ENCODE measurements at regions not wholly inside any gene's neighbourhood (a gene's known extent, or its start where the extent isn't known, plus 50 kb on each side); places are given as distances from the start of the nearest gene placed in this dataset.

- Histone ChIP-seq H3K27ac (no peak overlapping the region), H3K9me3 (ENCODE audit: low read depth) (no peaks in the 10 kb centered on the region), H3K27me3 (no peaks in the 10 kb centered on the region), H3K4me3 (no peak overlapping the region), H3K36me3 (no peaks in the 10 kb centered on the region), H3K4me1 (ENCODE audit: low read depth) (peaks cover 9% of the 10 kb centered on the region)
- no peak for TF ChIP-seq CTCF (IDR thresholded peaks at IDR 0.05; ENCODE audit: low read depth, low read length)
- DNase-seq (ENCODE audit: low read depth in 1 of 2, low spot score in 1 of 2) = no peak
Measured at GRCh38 chr14:55841625-55842024, 261.6 kb downstream of the KTN1 start.

GRCh38 chr14:55843718-55844403 lies 263.9 kb downstream of the KTN1 start:
- no peaks in the 10 kb centered on the region for H3K36me3 ChIP-seq
- H3K9me3 ChIP-seq (ENCODE audit: low read depth) = no peaks in the 10 kb centered on the region
- DNase-seq (ENCODE audit: low read depth in 1 of 2, low spot score in 1 of 2) = no peak
- no peak overlapping the region for H3K4me3 ChIP-seq
- H3K27me3 ChIP-seq = no peaks in the 10 kb centered on the region
- H3K27ac ChIP-seq = peak overlapping the region; percentile 40
- peak; percentile 29 for TF ChIP-seq CTCF (IDR thresholded peaks at IDR 0.05; ENCODE audit: low read depth, low read length)
- H3K4me1 ChIP-seq (ENCODE audit: low read depth) = peaks cover 9% of the 10 kb centered on the region

- no peak for DNase-seq (ENCODE audit: low read depth in 1 of 2, low spot score in 1 of 2)
- Histone ChIP-seq H3K4me1 (ENCODE audit: low read depth) (peaks cover 9% of the 10 kb centered on the region), H3K9me3 (ENCODE audit: low read depth) (no peaks in the 10 kb centered on the region), H3K27me3 (no peaks in the 10 kb centered on the region), H3K4me3 (no peak overlapping the region), H3K27ac (no peak overlapping the region), H3K36me3 (no peaks in the 10 kb centered on the region)
- no peak for TF ChIP-seq CTCF (IDR thresholded peaks at IDR 0.05; ENCODE audit: low read depth, low read length)
Measured at GRCh38 chr14:55845963-55846825, 266.2 kb downstream of the KTN1 start.

- peak in 1 of 2 donors; percentile 66 for DNase-seq (ENCODE audit: low read depth in 1 of 2, low spot score in 1 of 2)
- Histone ChIP-seq H3K4me3 (no peak overlapping the region), H3K36me3 (no peaks in the 10 kb centered on the region), H3K27me3 (no peaks in the 10 kb centered on the region), H3K27ac (no peak overlapping the region), H3K4me1 (ENCODE audit: low read depth) (peaks cover 9% of the 10 kb centered on the region), H3K9me3 (ENCODE audit: low read depth) (no peaks in the 10 kb centered on the region)
- TF ChIP-seq CTCF (IDR thresholded peaks at IDR 0.05; ENCODE audit: low read depth, low read length) = no peak
Measured at GRCh38 chr14:55846826-55847446, 266.9 kb downstream of the KTN1 start.

GRCh38 chr14:55847766-55848165 lies 267.8 kb downstream of the KTN1 start:
- no peaks in the 10 kb centered on the region for H3K27me3 ChIP-seq
- no peaks in the 10 kb centered on the region for H3K9me3 ChIP-seq (ENCODE audit: low read depth)
- H3K4me3 ChIP-seq = no peak overlapping the region
- TF ChIP-seq CTCF (IDR thresholded peaks at IDR 0.05; ENCODE audit: low read depth, low read length) = no peak
- H3K36me3 ChIP-seq = no peaks in the 10 kb centered on the region
- H3K4me1 ChIP-seq (ENCODE audit: low read depth) = peaks cover 9% of the 10 kb centered on the region
- H3K27ac ChIP-seq = no peak overlapping the region
- DNase-seq (ENCODE audit: low read depth in 1 of 2, low spot score in 1 of 2) = peak in 1 of 2 donors; percentile 66

Measured in cardiac muscle cell (in vitro differentiated cells and primary cell).